GM12874 (cell line): ENCODE measurements at regions not wholly inside any gene's neighbourhood (a gene's known extent, or its start where the extent isn't known, plus 50 kb on each side); places are given as distances from the start of the nearest gene placed in this dataset.

ENCODE experiments used
- TF ChIP-seq, protein P1 (sequence below): IDR thresholded peaks from 2 replicates; pipeline ENCODE4 v1.5.1; 2011; ENCODE audit warnings: low read depth, mild to moderate bottlenecking, control low read depth, low read length, moderate library complexity; ENCODE audit not compliant: insufficient read depth

GRCh38 chr2:12433626-12433990, 283.1 kb upstream of the TRIB2 start:
- TF ChIP-seq, protein P1, sequence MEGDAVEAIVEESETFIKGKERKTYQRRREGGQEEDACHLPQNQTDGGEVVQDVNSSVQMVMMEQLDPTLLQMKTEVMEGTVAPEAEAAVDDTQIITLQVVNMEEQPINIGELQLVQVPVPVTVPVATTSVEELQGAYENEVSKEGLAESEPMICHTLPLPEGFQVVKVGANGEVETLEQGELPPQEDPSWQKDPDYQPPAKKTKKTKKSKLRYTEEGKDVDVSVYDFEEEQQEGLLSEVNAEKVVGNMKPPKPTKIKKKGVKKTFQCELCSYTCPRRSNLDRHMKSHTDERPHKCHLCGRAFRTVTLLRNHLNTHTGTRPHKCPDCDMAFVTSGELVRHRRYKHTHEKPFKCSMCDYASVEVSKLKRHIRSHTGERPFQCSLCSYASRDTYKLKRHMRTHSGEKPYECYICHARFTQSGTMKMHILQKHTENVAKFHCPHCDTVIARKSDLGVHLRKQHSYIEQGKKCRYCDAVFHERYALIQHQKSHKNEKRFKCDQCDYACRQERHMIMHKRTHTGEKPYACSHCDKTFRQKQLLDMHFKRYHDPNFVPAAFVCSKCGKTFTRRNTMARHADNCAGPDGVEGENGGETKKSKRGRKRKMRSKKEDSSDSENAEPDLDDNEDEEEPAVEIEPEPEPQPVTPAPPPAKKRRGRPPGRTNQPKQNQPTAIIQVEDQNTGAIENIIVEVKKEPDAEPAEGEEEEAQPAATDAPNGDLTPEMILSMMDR, result no peak

DNA sequence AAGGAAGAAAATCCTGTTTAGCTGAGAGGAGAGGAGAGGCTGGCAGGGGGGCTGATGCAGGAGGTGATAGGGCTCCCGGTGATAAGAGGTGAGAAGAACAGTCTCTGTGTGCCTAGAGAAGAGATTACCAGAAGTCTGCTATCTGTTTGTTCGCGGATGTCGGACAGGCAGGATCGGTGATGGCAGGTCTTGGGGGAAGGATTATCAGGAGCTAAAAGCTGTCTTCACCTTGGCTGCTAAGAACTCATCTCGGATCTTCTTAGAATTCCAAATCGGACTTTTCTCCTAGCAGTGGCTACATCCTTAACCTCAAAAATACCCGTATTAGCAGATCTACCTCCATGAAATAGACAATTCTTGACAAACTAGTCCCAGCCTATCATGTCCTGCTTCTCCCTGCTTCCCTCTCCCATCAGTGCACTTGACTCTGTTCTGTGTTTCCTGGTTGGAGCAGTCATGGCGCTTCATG, 282.1 kb upstream of the TRIB2 start:
- TF ChIP-seq, protein P1, result no peak

- TF ChIP-seq, protein P1, result no peak
These were observed 281.1 kb upstream of the TRIB2 start for GRCh38 chr2:12435430-12436222.

DNA sequence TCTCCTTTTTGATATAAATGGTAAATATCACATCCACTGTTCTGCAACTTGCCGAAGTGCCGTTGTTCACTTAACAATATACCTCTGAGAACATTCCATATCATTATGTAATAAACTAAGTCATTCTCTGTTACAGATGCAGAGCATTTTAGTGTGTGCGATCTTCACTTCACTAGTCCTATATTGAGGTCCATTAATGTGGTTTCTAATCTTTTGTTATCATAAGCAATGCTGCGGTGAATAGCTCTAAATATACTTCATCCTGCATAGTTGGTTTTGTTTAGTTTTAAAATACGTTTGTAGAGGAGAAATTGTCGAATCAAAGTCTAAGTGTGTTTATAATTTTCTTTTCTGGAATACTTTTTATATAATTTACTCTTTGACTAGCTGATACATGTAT, 280.3 kb upstream of the TRIB2 start:
- TF ChIP-seq, protein P1, result no peak

DNA sequence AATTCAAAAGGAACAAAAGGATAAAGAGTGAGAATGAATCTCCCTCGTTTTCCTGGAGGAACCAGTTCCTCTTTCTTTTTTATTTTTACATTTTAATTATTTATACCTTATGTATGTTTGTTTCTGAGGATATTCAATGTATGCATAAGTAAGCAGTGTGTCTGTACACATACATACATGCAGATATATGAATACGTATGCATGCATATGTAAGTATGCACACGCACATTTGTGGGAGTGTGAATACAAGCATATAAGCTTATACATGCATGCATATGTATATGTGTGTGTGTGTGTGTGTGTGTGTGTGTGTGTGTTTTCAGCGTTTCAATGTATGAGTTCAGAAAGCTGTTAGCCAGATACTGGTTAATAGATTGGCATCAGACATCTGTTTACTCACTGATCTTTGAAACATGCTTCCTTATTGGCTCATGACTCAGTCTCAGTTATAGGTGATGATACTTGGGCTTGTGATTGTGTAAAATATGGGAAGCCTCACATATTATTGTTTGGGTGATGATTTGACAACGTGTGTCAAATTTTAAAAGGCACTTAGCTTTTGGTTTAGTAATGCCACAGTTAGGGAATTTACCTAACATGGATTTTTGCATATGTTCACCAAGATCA, 279.7 kb upstream of the TRIB2 start:
- TF ChIP-seq, protein P1, result no peak

- TF ChIP-seq, protein P1, result no peak
These were observed 276.0 kb upstream of the TRIB2 start for GRCh38 chr2:12440731-12441130.

GRCh38 chr2:12441750-12442475, 274.8 kb upstream of the TRIB2 start:
- TF ChIP-seq, protein P1, result no peak
